LHCN-M2 (cell line): ENCODE measurements at regions not wholly inside any gene's neighbourhood (a gene's known extent, or its start where the extent isn't known, plus 50 kb on each side); places are given as distances from the start of the nearest gene placed in this dataset.

Experiments
- DNase-seq: peaks from one replicate; pipeline ENCODE4 v3.0.0-alpha.2; 2012; ENCODE audit warnings: low read depth

- DNase-seq: no peak
Measured at GRCh38 chr3:39748763-39749162, 60.6 kb upstream of the MYRIP start.

GRCh38 chr3:39750712-39751111 is 58.7 kb upstream of the MYRIP start:
- DNase-seq: no peak

DNA sequence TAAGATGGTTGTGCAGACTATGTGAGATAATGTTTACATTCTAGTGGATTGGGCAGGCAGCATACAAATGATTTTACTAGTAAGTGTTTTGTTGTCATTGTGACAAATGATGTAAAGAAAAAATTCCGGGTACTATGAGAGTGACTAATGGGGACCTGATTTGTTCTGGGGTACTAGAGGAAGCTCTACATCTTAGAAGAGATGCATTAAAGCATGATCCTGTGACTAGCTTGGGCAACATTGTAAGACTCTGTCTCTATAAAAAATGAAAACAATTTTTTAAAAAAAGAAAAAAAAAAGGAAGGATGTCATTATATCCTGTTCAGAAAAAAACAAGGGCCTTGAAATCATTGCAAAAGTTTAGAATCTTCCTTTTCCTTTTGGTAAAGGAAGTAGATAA is 58.1 kb upstream of the MYRIP start:
- no peak for DNase-seq

GRCh38 chr3:39752019-39752637 is 57.3 kb upstream of the MYRIP start:
- peak; percentile 10 for DNase-seq

DNA sequence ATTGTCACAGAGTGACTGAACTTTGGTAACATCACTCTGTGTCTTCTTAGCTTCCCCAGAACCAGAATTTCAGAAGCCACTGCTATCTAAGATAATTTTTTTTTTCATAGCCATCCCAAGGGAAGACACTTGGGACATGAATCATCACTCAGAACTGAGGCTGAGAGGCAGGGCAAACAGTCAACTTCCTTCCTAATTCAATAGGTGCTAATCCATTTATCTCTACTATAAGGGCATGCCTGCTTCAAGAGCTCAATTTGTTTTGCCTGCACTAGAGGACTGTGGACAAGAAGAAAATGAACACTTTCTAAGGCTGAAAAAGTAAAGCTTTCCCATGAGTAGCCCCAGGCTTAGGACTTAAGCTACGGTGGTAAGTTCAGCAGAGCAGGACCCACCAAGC is 56.7 kb upstream of the MYRIP start:
- peak; percentile 29 for DNase-seq

DNA sequence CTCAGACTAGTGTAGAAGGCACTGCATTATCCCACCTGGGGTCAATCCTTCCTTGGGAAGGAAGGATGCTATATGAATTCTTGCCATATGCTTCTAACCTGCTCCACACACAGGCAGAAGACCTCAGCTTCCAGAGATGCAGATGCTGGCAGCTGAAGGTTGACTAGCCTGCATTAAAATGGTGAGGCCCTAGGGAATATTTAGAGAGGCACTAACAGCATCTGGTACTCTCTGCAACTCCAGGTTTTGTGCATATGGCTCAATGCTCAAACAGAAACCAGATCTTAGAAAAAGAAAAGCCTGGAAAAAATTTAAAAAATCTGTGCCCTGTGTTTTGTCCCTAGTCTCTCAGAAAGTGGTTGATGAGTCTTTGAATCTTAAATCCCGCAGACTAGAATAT is 56.0 kb upstream of the MYRIP start:
- DNase-seq: no peak

- DNase-seq: no peak
Measured at GRCh38 chr3:39754549-39754948, 54.9 kb upstream of the MYRIP start.

- no peak for DNase-seq
Measured at GRCh38 chr3:39755100-39755499, 54.3 kb upstream of the MYRIP start.

GRCh38 chr3:39757307-39757706 is 52.1 kb upstream of the MYRIP start:
- DNase-seq: no peak
